Calu3 (cell line): ENCODE measurements at regions not wholly inside any gene's neighbourhood (a gene's known extent, or its start where the extent isn't known, plus 50 kb on each side); places are given as distances from the start of the nearest gene placed in this dataset.

Experiments
- BruUV-seq: library from RNA; stranded (reverse); fragments of 400-500 nt; replicated peaks from 2 replicates; lab custom pipeline; 2021; lab: Mats Ljungman, UMichigan
- CTCF ChIA-PET: fragments of 300-600 bp; sonication (Branson Sonifier 250); formaldehyde crosslinking; loops from one replicate; lab custom pipeline; 2022; ENCODE audit warnings: antibody characterized with exemption; lab: Charles Lee
- DNase-seq: peaks from one replicate; pipeline ENCODE4 v3.0.0; 2022
- H3K27ac Mint-ChIP-seq: one replicate; pipeline ENCODE4 v1.8.0; 2022; ENCODE audit warnings: mixed read lengths; ENCODE audit not compliant: unreplicated experiment
- H3K27me3 Mint-ChIP-seq: one replicate; pipeline ENCODE4 v1.8.0; 2022; ENCODE audit warnings: mixed read lengths; ENCODE audit not compliant: unreplicated experiment
- H3K36me3 Mint-ChIP-seq: one replicate; pipeline ENCODE4 v1.8.0; 2022; ENCODE audit warnings: mild to moderate bottlenecking, moderate library complexity, mixed read lengths; ENCODE audit not compliant: insufficient read depth, unreplicated experiment
- H3K4me1 Mint-ChIP-seq: one replicate; pipeline ENCODE4 v1.8.0; 2022; ENCODE audit warnings: mild to moderate bottlenecking, low read depth, mixed read lengths; ENCODE audit not compliant: unreplicated experiment
- H3K4me3 Mint-ChIP-seq: one replicate; pipeline ENCODE4 v1.8.0; 2022; ENCODE audit warnings: mild to moderate bottlenecking, low read depth, moderate library complexity, mixed read lengths; ENCODE audit not compliant: unreplicated experiment
- H3K9me3 Mint-ChIP-seq: one replicate; pipeline ENCODE4 v1.8.0; 2022; ENCODE audit warnings: low read depth, mixed read lengths; ENCODE audit not compliant: unreplicated experiment
- CTCF ChIP-seq: fragments of 200-600 bp; IDR thresholded peaks from one replicate; pipeline ENCODE4 v1.8.0; 2022; ENCODE audit warnings: antibody characterized with exemption; ENCODE audit not compliant: unreplicated experiment
- intact Hi-C: fragments of 100-400 bp; cut with micrococcal nuclease; formaldehyde crosslinking; loops from one replicate; pipeline ENCODE4 v1.10.0; 2022; ENCODE audit not compliant: unreplicated experiment

- H3K4me3 Mint-ChIP-seq = no peak overlapping the region
- no peak for TF ChIP-seq CTCF
- H3K27ac Mint-ChIP-seq = no peak overlapping the region
- no peaks in the 10 kb centered on the region for H3K27me3 Mint-ChIP-seq
- intact Hi-C loops = no loop called here
- DNase-seq = no peak
- no peaks in the 10 kb centered on the region for H3K36me3 Mint-ChIP-seq
- H3K9me3 Mint-ChIP-seq = peaks cover 13% of the 10 kb centered on the region
- no peaks in the 10 kb centered on the region for H3K4me1 Mint-ChIP-seq
- CTCF ChIA-PET = no interaction called here
- BruUV-seq = no TSS peak
Observed at GRCh38 chr2:52463457-52463856, 1304.1 kb upstream of the CHAC2 start.

GRCh38 chr2:52456561-52457377 lies 1310.8 kb upstream of the CHAC2 start:
- H3K27ac Mint-ChIP-seq = no peak overlapping the region
- peaks cover 11% of the 10 kb centered on the region for H3K9me3 Mint-ChIP-seq
- DNase-seq = no peak
- intact Hi-C loops = no loop called here
- no peaks in the 10 kb centered on the region for H3K4me1 Mint-ChIP-seq
- TF ChIP-seq CTCF = no peak
- H3K27me3 Mint-ChIP-seq = no peaks in the 10 kb centered on the region
- H3K36me3 Mint-ChIP-seq = no peaks in the 10 kb centered on the region
- no TSS peak for BruUV-seq
- H3K4me3 Mint-ChIP-seq = no peak overlapping the region
- CTCF ChIA-PET = no interaction called here

- intact Hi-C loops = no loop called here
- no TSS peak for BruUV-seq
- TF ChIP-seq CTCF = no peak
- no peak for DNase-seq
- Mint-ChIP-seq H3K4me1 (no peaks in the 10 kb centered on the region), H3K27ac (no peak overlapping the region), H3K27me3 (no peaks in the 10 kb centered on the region), H3K4me3 (no peak overlapping the region), H3K36me3 (no peaks in the 10 kb centered on the region), H3K9me3 (peaks cover 11% of the 10 kb centered on the region)
- CTCF ChIA-PET = no interaction called here
Observed at GRCh38 chr2:52454962-52455361, 1312.6 kb upstream of the CHAC2 start.

GRCh38 chr2:52452201-52452600 lies 1315.4 kb upstream of the CHAC2 start:
- H3K27me3 Mint-ChIP-seq = no peaks in the 10 kb centered on the region
- intact Hi-C loops = no loop called here
- H3K9me3 Mint-ChIP-seq = peaks cover 11% of the 10 kb centered on the region
- CTCF ChIA-PET = no interaction called here
- no peaks in the 10 kb centered on the region for H3K4me1 Mint-ChIP-seq
- no TSS peak for BruUV-seq
- no peak for TF ChIP-seq CTCF
- no peak overlapping the region for H3K4me3 Mint-ChIP-seq
- no peaks in the 10 kb centered on the region for H3K36me3 Mint-ChIP-seq
- no peak for DNase-seq
- no peak overlapping the region for H3K27ac Mint-ChIP-seq
